ENCODE measurements at regions not wholly inside any gene's neighbourhood (a gene's known extent, or its start where the extent isn't known, plus 50 kb on each side); places are given as distances from the start of the nearest gene placed in this dataset.

GRCh38 chr3:178443634-178444033 is 92.6 kb upstream of the KCNMB2 start:
- Histone ChIP-seq H3K4me3 (ENCODE audit: low read length in 2 of 2) (no peak overlapping the region), H3K36me3 (ENCODE audit: control insufficient read depth in 2 of 2, insufficient read depth in 2 of 2, low read length in 2 of 2) (no peaks in the 10 kb centered on the region), H3K27me3 (ENCODE audit: control insufficient read depth in 2 of 2, insufficient read depth in 2 of 2, low read length in 2 of 2) (no peaks in the 10 kb centered on the region), H3K4me1 (ENCODE audit: control insufficient read depth in 2 of 2, insufficient read depth in 2 of 2, low read length in 2 of 2) (no peaks in the 10 kb centered on the region), H3K9ac (ENCODE audit: low read depth in 1 of 2, low read length in 2 of 2) (no peak overlapping the region), H3K9me3 (ENCODE audit: control insufficient read depth in 2 of 2, low read length in 2 of 2) (no peaks in the 10 kb centered on the region), H3K27ac (ENCODE audit: low read depth in 2 of 2, low read length in 2 of 2) (no peak overlapping the region)

GRCh38 chr3:178445139-178445538 is 91.1 kb upstream of the KCNMB2 start:
- Histone ChIP-seq H3K36me3 (ENCODE audit: control insufficient read depth in 2 of 2, insufficient read depth in 2 of 2, low read length in 2 of 2) (no peaks in the 10 kb centered on the region), H3K9ac (ENCODE audit: low read depth in 1 of 2, low read length in 2 of 2) (no peak overlapping the region), H3K27me3 (ENCODE audit: control insufficient read depth in 2 of 2, insufficient read depth in 2 of 2, low read length in 2 of 2) (no peaks in the 10 kb centered on the region), H3K4me1 (ENCODE audit: control insufficient read depth in 2 of 2, insufficient read depth in 2 of 2, low read length in 2 of 2) (no peaks in the 10 kb centered on the region), H3K9me3 (ENCODE audit: control insufficient read depth in 2 of 2, low read length in 2 of 2) (no peaks in the 10 kb centered on the region), H3K27ac (ENCODE audit: low read depth in 2 of 2, low read length in 2 of 2) (no peak overlapping the region), H3K4me3 (ENCODE audit: low read length in 2 of 2) (no peak overlapping the region)

- Histone ChIP-seq H3K4me1 (ENCODE audit: control insufficient read depth in 2 of 2, insufficient read depth in 2 of 2, low read length in 2 of 2) (no peaks in the 10 kb centered on the region), H3K36me3 (ENCODE audit: control insufficient read depth in 2 of 2, insufficient read depth in 2 of 2, low read length in 2 of 2) (no peaks in the 10 kb centered on the region), H3K9ac (ENCODE audit: low read depth in 1 of 2, low read length in 2 of 2) (no peak overlapping the region), H3K27me3 (ENCODE audit: control insufficient read depth in 2 of 2, insufficient read depth in 2 of 2, low read length in 2 of 2) (no peaks in the 10 kb centered on the region), H3K27ac (ENCODE audit: low read depth in 2 of 2, low read length in 2 of 2) (no peak overlapping the region), H3K9me3 (ENCODE audit: control insufficient read depth in 2 of 2, low read length in 2 of 2) (no peaks in the 10 kb centered on the region), H3K4me3 (ENCODE audit: low read length in 2 of 2) (no peak overlapping the region)
These were observed 90.2 kb upstream of the KCNMB2 start for GRCh38 chr3:178446059-178446458.

- H3K4me1 ChIP-seq (ENCODE audit: control insufficient read depth in 2 of 2, insufficient read depth in 2 of 2, low read length in 2 of 2): no peaks in the 10 kb centered on the region
- H3K9me3 ChIP-seq (ENCODE audit: control insufficient read depth in 2 of 2, low read length in 2 of 2): no peaks in the 10 kb centered on the region
- no peak overlapping the region for H3K27ac ChIP-seq (ENCODE audit: low read depth in 2 of 2, low read length in 2 of 2)
- H3K9ac ChIP-seq (ENCODE audit: low read depth in 1 of 2, low read length in 2 of 2): no peak overlapping the region
- no peak overlapping the region for H3K4me3 ChIP-seq (ENCODE audit: low read length in 2 of 2)
- H3K27me3 ChIP-seq (ENCODE audit: control insufficient read depth in 2 of 2, insufficient read depth in 2 of 2, low read length in 2 of 2): no peaks in the 10 kb centered on the region
- no peaks in the 10 kb centered on the region for H3K36me3 ChIP-seq (ENCODE audit: control insufficient read depth in 2 of 2, insufficient read depth in 2 of 2, low read length in 2 of 2)
These were observed 85.8 kb upstream of the KCNMB2 start for GRCh38 chr3:178450476-178450875.

GRCh38 chr3:178451799-178452198 is 84.4 kb upstream of the KCNMB2 start:
- no peak overlapping the region for H3K4me3 ChIP-seq (ENCODE audit: low read length in 2 of 2)
- no peaks in the 10 kb centered on the region for H3K36me3 ChIP-seq (ENCODE audit: control insufficient read depth in 2 of 2, insufficient read depth in 2 of 2, low read length in 2 of 2)
- no peaks in the 10 kb centered on the region for H3K4me1 ChIP-seq (ENCODE audit: control insufficient read depth in 2 of 2, insufficient read depth in 2 of 2, low read length in 2 of 2)
- H3K9me3 ChIP-seq (ENCODE audit: control insufficient read depth in 2 of 2, low read length in 2 of 2): no peaks in the 10 kb centered on the region
- H3K27ac ChIP-seq (ENCODE audit: low read depth in 2 of 2, low read length in 2 of 2): no peak overlapping the region
- no peak overlapping the region for H3K9ac ChIP-seq (ENCODE audit: low read depth in 1 of 2, low read length in 2 of 2)
- no peaks in the 10 kb centered on the region for H3K27me3 ChIP-seq (ENCODE audit: control insufficient read depth in 2 of 2, insufficient read depth in 2 of 2, low read length in 2 of 2)

GRCh38 chr3:178454726-178455125 is 81.5 kb upstream of the KCNMB2 start:
- Histone ChIP-seq H3K4me1 (ENCODE audit: control insufficient read depth in 2 of 2, insufficient read depth in 2 of 2, low read length in 2 of 2) (no peaks in the 10 kb centered on the region), H3K27me3 (ENCODE audit: control insufficient read depth in 2 of 2, insufficient read depth in 2 of 2, low read length in 2 of 2) (no peaks in the 10 kb centered on the region), H3K36me3 (ENCODE audit: control insufficient read depth in 2 of 2, insufficient read depth in 2 of 2, low read length in 2 of 2) (no peaks in the 10 kb centered on the region), H3K4me3 (ENCODE audit: low read length in 2 of 2) (no peak overlapping the region), H3K27ac (ENCODE audit: low read depth in 2 of 2, low read length in 2 of 2) (no peak overlapping the region), H3K9me3 (ENCODE audit: control insufficient read depth in 2 of 2, low read length in 2 of 2) (no peaks in the 10 kb centered on the region), H3K9ac (ENCODE audit: low read depth in 1 of 2, low read length in 2 of 2) (no peak overlapping the region)

GRCh38 chr3:178455226-178455625 is 81.0 kb upstream of the KCNMB2 start:
- Histone ChIP-seq H3K4me3 (ENCODE audit: low read length in 2 of 2) (no peak overlapping the region), H3K4me1 (ENCODE audit: control insufficient read depth in 2 of 2, insufficient read depth in 2 of 2, low read length in 2 of 2) (no peaks in the 10 kb centered on the region), H3K27me3 (ENCODE audit: control insufficient read depth in 2 of 2, insufficient read depth in 2 of 2, low read length in 2 of 2) (no peaks in the 10 kb centered on the region), H3K9me3 (ENCODE audit: control insufficient read depth in 2 of 2, low read length in 2 of 2) (no peaks in the 10 kb centered on the region), H3K27ac (ENCODE audit: low read depth in 2 of 2, low read length in 2 of 2) (no peak overlapping the region), H3K36me3 (ENCODE audit: control insufficient read depth in 2 of 2, insufficient read depth in 2 of 2, low read length in 2 of 2) (no peaks in the 10 kb centered on the region), H3K9ac (ENCODE audit: low read depth in 1 of 2, low read length in 2 of 2) (no peak overlapping the region)

GRCh38 chr3:178455946-178456345 is 80.3 kb upstream of the KCNMB2 start:
- H3K36me3 ChIP-seq (ENCODE audit: control insufficient read depth in 2 of 2, insufficient read depth in 2 of 2, low read length in 2 of 2): no peaks in the 10 kb centered on the region
- H3K9ac ChIP-seq (ENCODE audit: low read depth in 1 of 2, low read length in 2 of 2): no peak overlapping the region
- no peak overlapping the region for H3K27ac ChIP-seq (ENCODE audit: low read depth in 2 of 2, low read length in 2 of 2)
- H3K27me3 ChIP-seq (ENCODE audit: control insufficient read depth in 2 of 2, insufficient read depth in 2 of 2, low read length in 2 of 2): no peaks in the 10 kb centered on the region
- H3K4me3 ChIP-seq (ENCODE audit: low read length in 2 of 2): no peak overlapping the region
- H3K9me3 ChIP-seq (ENCODE audit: control insufficient read depth in 2 of 2, low read length in 2 of 2): no peaks in the 10 kb centered on the region
- H3K4me1 ChIP-seq (ENCODE audit: control insufficient read depth in 2 of 2, insufficient read depth in 2 of 2, low read length in 2 of 2): no peaks in the 10 kb centered on the region

- H3K36me3 ChIP-seq (ENCODE audit: control insufficient read depth in 2 of 2, insufficient read depth in 2 of 2, low read length in 2 of 2): no peaks in the 10 kb centered on the region
- H3K4me3 ChIP-seq (ENCODE audit: low read length in 2 of 2): no peak overlapping the region
- H3K9me3 ChIP-seq (ENCODE audit: control insufficient read depth in 2 of 2, low read length in 2 of 2): no peaks in the 10 kb centered on the region
- H3K9ac ChIP-seq (ENCODE audit: low read depth in 1 of 2, low read length in 2 of 2): no peak overlapping the region
- H3K4me1 ChIP-seq (ENCODE audit: control insufficient read depth in 2 of 2, insufficient read depth in 2 of 2, low read length in 2 of 2): no peaks in the 10 kb centered on the region
- no peak overlapping the region for H3K27ac ChIP-seq (ENCODE audit: low read depth in 2 of 2, low read length in 2 of 2)
- H3K27me3 ChIP-seq (ENCODE audit: control insufficient read depth in 2 of 2, insufficient read depth in 2 of 2, low read length in 2 of 2): no peaks in the 10 kb centered on the region
These were observed 79.5 kb upstream of the KCNMB2 start for GRCh38 chr3:178456621-178457285.

- Histone ChIP-seq H3K4me1 (ENCODE audit: control insufficient read depth in 2 of 2, insufficient read depth in 2 of 2, low read length in 2 of 2) (no peaks in the 10 kb centered on the region), H3K9ac (ENCODE audit: low read depth in 1 of 2, low read length in 2 of 2) (no peak overlapping the region), H3K4me3 (ENCODE audit: low read length in 2 of 2) (no peak overlapping the region), H3K27ac (ENCODE audit: low read depth in 2 of 2, low read length in 2 of 2) (no peak overlapping the region), H3K9me3 (ENCODE audit: control insufficient read depth in 2 of 2, low read length in 2 of 2) (no peaks in the 10 kb centered on the region), H3K27me3 (ENCODE audit: control insufficient read depth in 2 of 2, insufficient read depth in 2 of 2, low read length in 2 of 2) (no peaks in the 10 kb centered on the region), H3K36me3 (ENCODE audit: control insufficient read depth in 2 of 2, insufficient read depth in 2 of 2, low read length in 2 of 2) (no peaks in the 10 kb centered on the region)
These were observed 78.7 kb upstream of the KCNMB2 start for GRCh38 chr3:178457511-178457910.
